NCI-H1436 treated with DMSO at 0.1 percent for 48 hours (cell line): ENCODE measurements at regions not wholly inside any gene's neighbourhood (a gene's known extent, or its start where the extent isn't known, plus 50 kb on each side); places are given as distances from the start of the nearest gene placed in this dataset.

ENCODE experiments used
- DNase-seq: peaks from one replicate; lab custom pipeline; 2025; lab: John Stamatoyannopoulos, UW

- DNase-seq, result no peak
Measured at GRCh38 chr13:103130681-103131210, 64.5 kb upstream of the SLC10A2 start.

- no peak for DNase-seq
Measured at GRCh38 chr13:103130146-103130545, 63.9 kb upstream of the SLC10A2 start.
